Natural killer cell (primary cell): ENCODE measurements at regions not wholly inside any gene's neighbourhood (a gene's known extent, or its start where the extent isn't known, plus 50 kb on each side); places are given as distances from the start of the nearest gene placed in this dataset.

Experiments used
- ATAC-seq, 3 donors: fragments of 150-1000 bp in 2 of 3; fragments of 200-7000 bp in 1 of 3; cut with Tn5 transposase; 1 replicate in 1 of 3; 2 replicates in 2 of 3; pipeline ENCODE4 v1.10.0; 2021; ENCODE audit warnings: mild to moderate bottlenecking in 2 of 3, moderate library complexity in 2 of 3
- DNase-seq, 2 donors: peaks; one replicate each; pipeline versions ENCODE4 v3.0.0 to v3.0.0-alpha.2; 2013 to 2021; ENCODE audit warnings: mixed read lengths in 1 of 2
- H3K27ac ChIP-seq: one replicate; pipeline ENCODE4 v1.5.1; 2013; ENCODE audit warnings: mild to moderate bottlenecking, low read length
- H3K27me3 ChIP-seq: one replicate; pipeline ENCODE4 v1.6.1; 2013; ENCODE audit warnings: low read length; ENCODE audit not compliant: control insufficient read depth, insufficient read depth
- H3K36me3 ChIP-seq: one replicate; pipeline ENCODE4 v1.6.1; 2013; ENCODE audit warnings: low read length; ENCODE audit not compliant: control insufficient read depth, insufficient read depth
- H3K4me1 ChIP-seq: one replicate; pipeline ENCODE4 v1.6.1; 2013; ENCODE audit warnings: low read length; ENCODE audit not compliant: control insufficient read depth, insufficient read depth
- H3K4me3 ChIP-seq: one replicate; pipeline ENCODE4 v1.5.1; 2013; ENCODE audit warnings: low read length
- H3K9me3 ChIP-seq: one replicate; pipeline ENCODE4 v1.6.1; 2013; ENCODE audit warnings: low read length; ENCODE audit not compliant: control insufficient read depth, insufficient read depth
- H3K27ac Mint-ChIP-seq, 2 donors: one replicate each; pipeline ENCODE4 v1.8.0; 2022; ENCODE audit warnings: mild to moderate bottlenecking in 2 of 2, mixed read lengths in 2 of 2, moderate library complexity in 1 of 2
- H3K27me3 Mint-ChIP-seq, 2 donors: one replicate each; pipeline ENCODE4 v1.8.0; 2022; ENCODE audit warnings: low read depth in 2 of 2, mixed read lengths in 2 of 2
- H3K36me3 Mint-ChIP-seq: one replicate; pipeline ENCODE4 v1.8.0; 2022; ENCODE audit warnings: mixed read lengths
- H3K4me1 Mint-ChIP-seq, 2 donors: one replicate each; pipeline ENCODE4 v1.8.0; 2022; ENCODE audit warnings: mixed read lengths in 2 of 2
- H3K4me3 Mint-ChIP-seq: one replicate; pipeline ENCODE4 v1.8.0; 2022; ENCODE audit warnings: mild to moderate bottlenecking, moderate library complexity, mixed read lengths
- H3K9me3 Mint-ChIP-seq, 2 donors: one replicate each; pipeline ENCODE4 v1.8.0; 2022; ENCODE audit warnings: mixed read lengths in 2 of 2
- WGBS: methylation state at CpG from one replicate; pipeline ENCODE4 v1.1.7; 2013; ENCODE audit warnings: missing lambda C conversion rate; ENCODE audit not compliant: insufficient coverage; 5-methylcytosine and 5-hydroxymethylcytosine counted together
- intact Hi-C: fragments of 100-400 bp; cut with micrococcal nuclease; formaldehyde crosslinking; loops from one replicate; pipeline ENCODE4 v1.14.2; 2022
- TF ChIP-seq, protein P1 (sequence below): fragments of 200-600 bp; IDR thresholded peaks from one replicate; pipeline ENCODE4 v1.8.0; 2022; ENCODE audit warnings: antibody characterized with exemption

DNA sequence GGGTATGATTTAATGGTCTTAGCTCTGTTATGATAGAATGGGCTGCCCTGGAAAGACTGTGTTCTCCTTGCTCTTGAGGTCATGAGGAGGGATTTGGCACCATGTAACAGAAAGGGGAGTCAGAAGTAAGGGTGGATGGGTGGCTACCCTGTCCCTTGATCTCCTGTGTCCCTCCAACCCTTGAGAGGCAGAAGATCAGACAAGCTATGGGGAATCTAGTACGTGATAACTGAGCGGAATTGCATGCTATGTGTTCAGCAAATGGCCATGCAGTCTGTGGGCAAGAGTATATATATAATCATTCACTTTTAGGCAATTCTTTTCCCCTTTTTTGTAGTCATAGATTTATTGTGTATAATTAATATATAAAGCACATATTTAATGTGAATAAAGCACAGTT is 174.9 kb downstream of the SEC23IP start:
- Mint-ChIP-seq H3K9me3 (peaks cover 0 to 4% of the 10 kb centered on the region in 2 donors), H3K27me3 (peaks cover 17 to 42% of the 10 kb centered on the region in 2 donors), H3K4me1 (no peaks in the 10 kb centered on the region), H3K4me3 (no peak overlapping the region), H3K36me3 (no peaks in the 10 kb centered on the region), H3K27ac (no peak overlapping the region)
- no peak for DNase-seq
- intact Hi-C loops: no loop called here
- Histone ChIP-seq H3K4me1 (no peaks in the 10 kb centered on the region), H3K9me3 (peaks cover 2% of the 10 kb centered on the region), H3K27ac (no peak overlapping the region), H3K27me3 (no peaks in the 10 kb centered on the region), H3K4me3 (no peak overlapping the region), H3K36me3 (no peaks in the 10 kb centered on the region)
- ATAC-seq: no peak
- no CpG with 5 or more reads among the region's 2 CpGs for WGBS
- TF ChIP-seq, protein P1, sequence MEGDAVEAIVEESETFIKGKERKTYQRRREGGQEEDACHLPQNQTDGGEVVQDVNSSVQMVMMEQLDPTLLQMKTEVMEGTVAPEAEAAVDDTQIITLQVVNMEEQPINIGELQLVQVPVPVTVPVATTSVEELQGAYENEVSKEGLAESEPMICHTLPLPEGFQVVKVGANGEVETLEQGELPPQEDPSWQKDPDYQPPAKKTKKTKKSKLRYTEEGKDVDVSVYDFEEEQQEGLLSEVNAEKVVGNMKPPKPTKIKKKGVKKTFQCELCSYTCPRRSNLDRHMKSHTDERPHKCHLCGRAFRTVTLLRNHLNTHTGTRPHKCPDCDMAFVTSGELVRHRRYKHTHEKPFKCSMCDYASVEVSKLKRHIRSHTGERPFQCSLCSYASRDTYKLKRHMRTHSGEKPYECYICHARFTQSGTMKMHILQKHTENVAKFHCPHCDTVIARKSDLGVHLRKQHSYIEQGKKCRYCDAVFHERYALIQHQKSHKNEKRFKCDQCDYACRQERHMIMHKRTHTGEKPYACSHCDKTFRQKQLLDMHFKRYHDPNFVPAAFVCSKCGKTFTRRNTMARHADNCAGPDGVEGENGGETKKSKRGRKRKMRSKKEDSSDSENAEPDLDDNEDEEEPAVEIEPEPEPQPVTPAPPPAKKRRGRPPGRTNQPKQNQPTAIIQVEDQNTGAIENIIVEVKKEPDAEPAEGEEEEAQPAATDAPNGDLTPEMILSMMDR: no peak

- no peak overlapping the region for H3K27ac Mint-ChIP-seq
- TF ChIP-seq, protein P1: no peak
- H3K36me3 Mint-ChIP-seq: no peaks in the 10 kb centered on the region
- H3K9me3 ChIP-seq: peaks cover 2% of the 10 kb centered on the region
- no peak overlapping the region for H3K27ac ChIP-seq
- H3K27me3 Mint-ChIP-seq: peaks cover 22 to 35% of the 10 kb centered on the region in 2 donors
- WGBS: 20% methylated on average over 3 of the region's 3 CpGs
- H3K36me3 ChIP-seq: no peaks in the 10 kb centered on the region
- H3K4me1 Mint-ChIP-seq: no peaks in the 10 kb centered on the region
- no peaks in the 10 kb centered on the region for H3K4me1 ChIP-seq
- intact Hi-C loops: no loop called here
- no peak for ATAC-seq
- H3K9me3 Mint-ChIP-seq: no peaks in the 10 kb centered on the region
- H3K27me3 ChIP-seq: no peaks in the 10 kb centered on the region
- no peak overlapping the region for H3K4me3 ChIP-seq
- DNase-seq: no peak
- H3K4me3 Mint-ChIP-seq: no peak overlapping the region
Measured at GRCh38 chr10:120069700-120070099, 177.2 kb downstream of the SEC23IP start.

DNA sequence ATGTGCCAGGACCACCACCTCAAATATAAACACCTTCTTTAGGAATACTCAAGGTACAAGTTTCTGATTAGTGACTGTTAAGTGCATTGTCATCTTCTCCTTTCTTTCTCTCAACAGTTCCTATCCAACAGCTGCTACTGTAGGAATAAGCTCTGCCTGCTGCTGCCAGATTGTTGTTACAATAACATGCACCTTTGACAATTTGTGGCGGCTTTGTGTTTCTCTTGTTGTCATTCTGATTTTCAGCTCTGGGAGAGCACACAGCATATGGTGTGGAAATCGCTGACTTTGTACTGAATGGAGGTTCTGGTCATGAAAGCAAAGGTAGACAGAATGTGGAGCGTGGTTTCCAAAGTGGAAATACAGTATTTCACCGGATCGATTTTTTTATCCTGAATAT is 182.8 kb downstream of the SEC23IP start:
- TF ChIP-seq, protein P1: no peak
- ATAC-seq: no peak
- no peaks in the 10 kb centered on the region for H3K4me1 Mint-ChIP-seq
- Histone ChIP-seq H3K27me3 (no peaks in the 10 kb centered on the region), H3K36me3 (no peaks in the 10 kb centered on the region), H3K27ac (no peak overlapping the region), H3K4me1 (no peaks in the 10 kb centered on the region), H3K4me3 (no peak overlapping the region), H3K9me3 (peaks cover 2% of the 10 kb centered on the region)
- intact Hi-C loops: no loop called here
- no peak overlapping the region for H3K4me3 Mint-ChIP-seq
- DNase-seq: no peak
- H3K27me3 Mint-ChIP-seq: peaks cover 26 to 49% of the 10 kb centered on the region in 2 donors
- H3K36me3 Mint-ChIP-seq: no peaks in the 10 kb centered on the region
- H3K27ac Mint-ChIP-seq: no peak overlapping the region
- WGBS: 91% methylated on average over 5 of the region's 5 CpGs
- no peaks in the 10 kb centered on the region for H3K9me3 Mint-ChIP-seq

GRCh38 chr10:120076996-120077706 is 184.6 kb downstream of the SEC23IP start:
- ATAC-seq (no peak), DNase-seq (no peak)
- WGBS: 65% methylated on average over 11 of the region's 11 CpGs
- H3K4me3 ChIP-seq: no peak overlapping the region
- no peaks in the 10 kb centered on the region for H3K27me3 ChIP-seq
- peaks cover 26 to 46% of the 10 kb centered on the region in 2 donors for H3K27me3 Mint-ChIP-seq
- H3K4me1 Mint-ChIP-seq: no peaks in the 10 kb centered on the region
- intact Hi-C loops: no loop called here
- no peak overlapping the region for H3K27ac Mint-ChIP-seq
- no peaks in the 10 kb centered on the region for H3K4me1 ChIP-seq
- no peak overlapping the region for H3K27ac ChIP-seq
- no peaks in the 10 kb centered on the region for H3K36me3 Mint-ChIP-seq
- H3K36me3 ChIP-seq: no peaks in the 10 kb centered on the region
- no peaks in the 10 kb centered on the region for H3K9me3 ChIP-seq
- H3K9me3 Mint-ChIP-seq: no peaks in the 10 kb centered on the region
- H3K4me3 Mint-ChIP-seq: no peak overlapping the region
- TF ChIP-seq, protein P1: no peak
